HG03159 (cell line): ENCODE measurements at regions not wholly inside any gene's neighbourhood (a gene's known extent, or its start where the extent isn't known, plus 50 kb on each side); places are given as distances from the start of the nearest gene placed in this dataset.

Experiments
- ATAC-seq: cut with Tn5 transposase; IDR thresholded peaks from one replicate; pipeline ENCODE4 v1.9.1; 2021; ENCODE audit warnings: mild to moderate bottlenecking, moderate library complexity; ENCODE audit not compliant: unreplicated experiment

GRCh38 chr1:218670875-218671274 is 325.7 kb downstream of the TGFB2 start:
- ATAC-seq, result no peak

GRCh38 chr1:218671573-218671972 is 326.4 kb downstream of the TGFB2 start:
- ATAC-seq, result no peak

GRCh38 chr1:218673170-218673569 is 328.0 kb downstream of the TGFB2 start:
- ATAC-seq, result no peak

- no peak for ATAC-seq
These were observed 329.2 kb downstream of the TGFB2 start for GRCh38 chr1:218674280-218674773.

GRCh38 chr1:218677026-218677425 is 331.9 kb downstream of the TGFB2 start:
- no peak for ATAC-seq

GRCh38 chr1:218679391-218679790 is 334.3 kb downstream of the TGFB2 start:
- ATAC-seq, result no peak

- ATAC-seq, result no peak
These were observed 335.0 kb downstream of the TGFB2 start for GRCh38 chr1:218679988-218680748.

GRCh38 chr1:218683242-218683641 is 338.1 kb downstream of the TGFB2 start:
- no peak for ATAC-seq

- no peak for ATAC-seq
These were observed 341.1 kb downstream of the TGFB2 start for GRCh38 chr1:218686258-218686657.

GRCh38 chr1:218686761-218687160 is 341.6 kb downstream of the TGFB2 start:
- ATAC-seq, result no peak

GRCh38 chr1:218692808-218693207 is 347.7 kb downstream of the TGFB2 start:
- no peak for ATAC-seq

GRCh38 chr1:218693599-218693998 is 348.5 kb downstream of the TGFB2 start:
- no peak for ATAC-seq

GRCh38 chr1:218694085-218694484 is 348.9 kb downstream of the TGFB2 start:
- no peak for ATAC-seq

- no peak for ATAC-seq
These were observed 349.5 kb downstream of the TGFB2 start for GRCh38 chr1:218694636-218695035.

- ATAC-seq, result no peak
These were observed 350.4 kb downstream of the TGFB2 start for GRCh38 chr1:218695525-218695924.

- no peak for ATAC-seq
These were observed 353.0 kb downstream of the TGFB2 start for GRCh38 chr1:218698141-218698540.

GRCh38 chr1:218699421-218699820 is 354.3 kb downstream of the TGFB2 start:
- ATAC-seq, result no peak

GRCh38 chr1:218699865-218700264 is 354.7 kb downstream of the TGFB2 start:
- ATAC-seq, result no peak

- ATAC-seq, result no peak
These were observed 355.5 kb downstream of the TGFB2 start for GRCh38 chr1:218700666-218701065.

GRCh38 chr1:218701131-218701530 is 356.0 kb downstream of the TGFB2 start:
- no peak for ATAC-seq

GRCh38 chr1:218702775-218703174 is 357.6 kb downstream of the TGFB2 start:
- ATAC-seq, result no peak

GRCh38 chr1:218703836-218704235 is 358.7 kb downstream of the TGFB2 start:
- no peak for ATAC-seq

- ATAC-seq, result no peak
These were observed 360.3 kb downstream of the TGFB2 start for GRCh38 chr1:218705391-218705790.
